Prostate gland (tissue), 2 donors: ENCODE measurements at regions not wholly inside any gene's neighbourhood (a gene's known extent, or its start where the extent isn't known, plus 50 kb on each side); places are given as distances from the start of the nearest gene placed in this dataset.

Source experiments
- POLR2A ChIP-seq: fragments of 450-650 bp; IDR thresholded peaks from one replicate; pipeline ENCODE4 v1.6.1; 2016; ENCODE audit warnings: antibody characterized with exemption, mild to moderate bottlenecking
- POLR2AphosphoS5 ChIP-seq: sonication (generic); formaldehyde crosslinking; IDR thresholded peaks from one replicate; pipeline ENCODE4 v1.6.1; 2017; ENCODE audit warnings: antibody characterized with exemption
- TF ChIP-seq, protein P1 (sequence below), 4 experiments: fragments of 200-600 bp in 2 of 4; fragments of 450-650 bp in 2 of 4; sonication (generic) in 2 of 4; IDR thresholded peaks; 1 replicate in 3 of 4; 2 replicates in 1 of 4; pipeline ENCODE4 v1.5.1; 2016 to 2019; ENCODE audit warnings: antibody characterized with exemption in 4 of 4, mild to moderate bottlenecking in 2 of 4, moderate library complexity in 2 of 4

GRCh38 chr4:123846092-123846491 is 449.5 kb downstream of the SPRY1 start:
- TF ChIP-seq, protein P1, sequence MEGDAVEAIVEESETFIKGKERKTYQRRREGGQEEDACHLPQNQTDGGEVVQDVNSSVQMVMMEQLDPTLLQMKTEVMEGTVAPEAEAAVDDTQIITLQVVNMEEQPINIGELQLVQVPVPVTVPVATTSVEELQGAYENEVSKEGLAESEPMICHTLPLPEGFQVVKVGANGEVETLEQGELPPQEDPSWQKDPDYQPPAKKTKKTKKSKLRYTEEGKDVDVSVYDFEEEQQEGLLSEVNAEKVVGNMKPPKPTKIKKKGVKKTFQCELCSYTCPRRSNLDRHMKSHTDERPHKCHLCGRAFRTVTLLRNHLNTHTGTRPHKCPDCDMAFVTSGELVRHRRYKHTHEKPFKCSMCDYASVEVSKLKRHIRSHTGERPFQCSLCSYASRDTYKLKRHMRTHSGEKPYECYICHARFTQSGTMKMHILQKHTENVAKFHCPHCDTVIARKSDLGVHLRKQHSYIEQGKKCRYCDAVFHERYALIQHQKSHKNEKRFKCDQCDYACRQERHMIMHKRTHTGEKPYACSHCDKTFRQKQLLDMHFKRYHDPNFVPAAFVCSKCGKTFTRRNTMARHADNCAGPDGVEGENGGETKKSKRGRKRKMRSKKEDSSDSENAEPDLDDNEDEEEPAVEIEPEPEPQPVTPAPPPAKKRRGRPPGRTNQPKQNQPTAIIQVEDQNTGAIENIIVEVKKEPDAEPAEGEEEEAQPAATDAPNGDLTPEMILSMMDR (IDR thresholded peaks at IDR 0.05), result no peak
- TF ChIP-seq POLR2A (no peak), POLR2AphosphoS5 (no peak)
